ENCODE measurements at regions not wholly inside any gene's neighbourhood (a gene's known extent, or its start where the extent isn't known, plus 50 kb on each side); places are given as distances from the start of the nearest gene placed in this dataset.

DNA sequence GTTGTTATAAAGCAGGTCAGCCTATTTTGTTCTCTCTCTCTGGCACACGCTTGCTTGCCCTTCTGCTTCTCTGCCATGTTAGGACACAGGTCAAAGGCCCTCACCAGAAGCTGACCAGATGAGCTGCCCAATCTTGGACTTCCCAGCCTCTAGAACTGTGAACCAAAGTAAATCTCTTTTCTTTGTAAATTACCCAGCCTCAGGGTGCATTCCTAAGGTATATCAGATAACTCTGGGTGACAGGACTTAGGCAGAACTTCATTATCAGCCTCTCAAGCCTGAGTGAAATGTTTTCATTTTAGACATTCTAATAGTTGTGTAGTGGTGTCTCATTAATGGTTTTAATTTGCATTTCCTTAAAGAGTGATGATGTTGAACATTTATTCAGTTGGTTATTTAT, 124.3 kb downstream of the CDRT15L2 start:
- TF ChIP-seq EZH2phosphoT487 (IDR thresholded peaks at IDR 0.05; ENCODE audit: borderline replicate concordance, low read depth, low read length): no peak
- TF ChIP-seq, protein P1, sequence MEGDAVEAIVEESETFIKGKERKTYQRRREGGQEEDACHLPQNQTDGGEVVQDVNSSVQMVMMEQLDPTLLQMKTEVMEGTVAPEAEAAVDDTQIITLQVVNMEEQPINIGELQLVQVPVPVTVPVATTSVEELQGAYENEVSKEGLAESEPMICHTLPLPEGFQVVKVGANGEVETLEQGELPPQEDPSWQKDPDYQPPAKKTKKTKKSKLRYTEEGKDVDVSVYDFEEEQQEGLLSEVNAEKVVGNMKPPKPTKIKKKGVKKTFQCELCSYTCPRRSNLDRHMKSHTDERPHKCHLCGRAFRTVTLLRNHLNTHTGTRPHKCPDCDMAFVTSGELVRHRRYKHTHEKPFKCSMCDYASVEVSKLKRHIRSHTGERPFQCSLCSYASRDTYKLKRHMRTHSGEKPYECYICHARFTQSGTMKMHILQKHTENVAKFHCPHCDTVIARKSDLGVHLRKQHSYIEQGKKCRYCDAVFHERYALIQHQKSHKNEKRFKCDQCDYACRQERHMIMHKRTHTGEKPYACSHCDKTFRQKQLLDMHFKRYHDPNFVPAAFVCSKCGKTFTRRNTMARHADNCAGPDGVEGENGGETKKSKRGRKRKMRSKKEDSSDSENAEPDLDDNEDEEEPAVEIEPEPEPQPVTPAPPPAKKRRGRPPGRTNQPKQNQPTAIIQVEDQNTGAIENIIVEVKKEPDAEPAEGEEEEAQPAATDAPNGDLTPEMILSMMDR (conservative IDR thresholded peaks at IDR 0.05; ENCODE audit: low read length): no peak

All from OCI-LY7 (cell line).